ENCODE measurements at regions not wholly inside any gene's neighbourhood (a gene's known extent, or its start where the extent isn't known, plus 50 kb on each side); places are given as distances from the start of the nearest gene placed in this dataset.

DNA sequence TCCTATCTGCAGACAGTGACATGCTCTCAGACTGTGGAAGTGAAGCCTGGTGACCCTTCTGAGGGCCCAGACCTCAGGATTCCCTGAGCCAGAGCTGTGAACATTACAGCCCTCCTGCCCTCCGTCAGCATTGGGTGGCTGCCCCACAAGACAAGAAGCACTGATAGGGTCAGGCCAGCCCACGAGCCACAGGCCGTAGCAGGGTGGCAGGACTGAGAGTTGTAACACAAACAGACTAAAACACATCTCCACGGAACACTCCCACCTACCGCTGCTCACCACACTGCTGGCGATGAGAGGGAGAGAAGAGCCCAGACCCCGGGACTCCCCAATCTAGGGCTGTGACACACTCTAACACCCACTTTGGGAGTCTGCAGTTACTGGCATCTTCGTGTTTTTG is 264.8 kb upstream of the FSIP2 start:
- H3K27ac Mint-ChIP-seq (ENCODE audit: unreplicated experiment) = no peak overlapping the region
- H3K27me3 Mint-ChIP-seq (ENCODE audit: unreplicated experiment) = no peaks in the 10 kb centered on the region
- intact Hi-C loops (cut with micrococcal nuclease; ENCODE audit: unreplicated experiment) = no loop called here
- BruUV-seq (replicated peaks) = no TSS peak
- H3K9me3 Mint-ChIP-seq (ENCODE audit: low read depth, unreplicated experiment) = peaks cover 2% of the 10 kb centered on the region
- no peak for DNase-seq
- CTCF ChIA-PET = interaction anchor here (0.8 kb wide), 1 partner anchor 9 kb away, joined by 3 read pairs; no protein-coding TSS in a partner anchor
- no peak overlapping the region for H3K4me3 Mint-ChIP-seq (ENCODE audit: low read depth, unreplicated experiment)
- no peaks in the 10 kb centered on the region for H3K4me1 Mint-ChIP-seq (ENCODE audit: low read depth, unreplicated experiment)
- TF ChIP-seq, protein P1, sequence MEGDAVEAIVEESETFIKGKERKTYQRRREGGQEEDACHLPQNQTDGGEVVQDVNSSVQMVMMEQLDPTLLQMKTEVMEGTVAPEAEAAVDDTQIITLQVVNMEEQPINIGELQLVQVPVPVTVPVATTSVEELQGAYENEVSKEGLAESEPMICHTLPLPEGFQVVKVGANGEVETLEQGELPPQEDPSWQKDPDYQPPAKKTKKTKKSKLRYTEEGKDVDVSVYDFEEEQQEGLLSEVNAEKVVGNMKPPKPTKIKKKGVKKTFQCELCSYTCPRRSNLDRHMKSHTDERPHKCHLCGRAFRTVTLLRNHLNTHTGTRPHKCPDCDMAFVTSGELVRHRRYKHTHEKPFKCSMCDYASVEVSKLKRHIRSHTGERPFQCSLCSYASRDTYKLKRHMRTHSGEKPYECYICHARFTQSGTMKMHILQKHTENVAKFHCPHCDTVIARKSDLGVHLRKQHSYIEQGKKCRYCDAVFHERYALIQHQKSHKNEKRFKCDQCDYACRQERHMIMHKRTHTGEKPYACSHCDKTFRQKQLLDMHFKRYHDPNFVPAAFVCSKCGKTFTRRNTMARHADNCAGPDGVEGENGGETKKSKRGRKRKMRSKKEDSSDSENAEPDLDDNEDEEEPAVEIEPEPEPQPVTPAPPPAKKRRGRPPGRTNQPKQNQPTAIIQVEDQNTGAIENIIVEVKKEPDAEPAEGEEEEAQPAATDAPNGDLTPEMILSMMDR (IDR thresholded peaks at IDR 0.05; ENCODE audit: unreplicated experiment) = no peak
- peaks cover 3% of the 10 kb centered on the region for H3K36me3 Mint-ChIP-seq (ENCODE audit: insufficient read depth, unreplicated experiment)

DNA sequence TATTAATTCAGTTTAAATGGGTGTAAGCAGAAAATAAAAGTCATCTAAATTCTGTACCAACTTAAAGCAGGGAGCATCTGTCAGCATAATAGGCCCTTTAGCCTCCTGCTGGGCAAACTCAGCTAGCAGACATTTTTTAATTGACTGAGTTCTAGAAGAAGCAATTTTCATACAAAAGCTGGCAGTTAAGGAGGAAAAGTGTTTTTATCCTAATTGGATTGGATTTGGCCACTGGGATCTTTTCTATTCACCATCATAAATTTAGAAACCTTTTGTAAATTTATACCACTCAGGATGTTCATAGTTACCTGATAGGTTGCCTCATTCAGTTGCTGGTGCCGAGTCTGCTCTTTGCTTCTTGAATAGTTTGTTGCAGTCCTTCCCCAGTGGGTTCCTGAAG is 262.7 kb upstream of the FSIP2 start:
- H3K27ac Mint-ChIP-seq (ENCODE audit: unreplicated experiment) = no peak overlapping the region
- intact Hi-C loops (cut with micrococcal nuclease; ENCODE audit: unreplicated experiment) = no loop called here
- H3K36me3 Mint-ChIP-seq (ENCODE audit: insufficient read depth, unreplicated experiment) = peaks cover 3% of the 10 kb centered on the region
- H3K4me3 Mint-ChIP-seq (ENCODE audit: low read depth, unreplicated experiment) = no peak overlapping the region
- BruUV-seq (replicated peaks) = no TSS peak
- CTCF ChIA-PET = no interaction called here
- H3K27me3 Mint-ChIP-seq (ENCODE audit: unreplicated experiment) = no peaks in the 10 kb centered on the region
- TF ChIP-seq, protein P1 (IDR thresholded peaks at IDR 0.05; ENCODE audit: unreplicated experiment) = no peak
- no peaks in the 10 kb centered on the region for H3K9me3 Mint-ChIP-seq (ENCODE audit: low read depth, unreplicated experiment)
- DNase-seq = no peak
- H3K4me1 Mint-ChIP-seq (ENCODE audit: low read depth, unreplicated experiment) = no peaks in the 10 kb centered on the region

DNA sequence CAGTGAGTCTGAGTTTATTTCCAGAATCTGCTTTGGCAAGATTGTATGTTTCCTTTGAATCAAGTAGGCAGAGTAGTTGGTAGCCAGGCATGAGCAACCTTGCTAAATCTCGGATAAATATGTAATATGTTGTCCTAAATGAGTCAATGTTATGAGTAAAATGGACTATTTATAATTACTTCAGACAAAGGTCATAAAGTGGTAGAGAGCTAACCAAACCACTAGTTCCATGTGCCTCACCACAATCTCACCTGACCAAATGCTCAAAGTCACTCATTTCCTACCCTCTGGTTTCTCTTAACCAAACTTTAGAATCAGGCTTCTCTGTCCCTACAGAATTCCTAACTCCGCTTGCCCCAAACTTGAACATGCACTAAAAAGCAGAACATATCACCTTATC is 261.2 kb upstream of the FSIP2 start:
- Mint-ChIP-seq H3K27me3 (ENCODE audit: unreplicated experiment) (no peaks in the 10 kb centered on the region), H3K27ac (ENCODE audit: unreplicated experiment) (no peak overlapping the region), H3K4me1 (ENCODE audit: low read depth, unreplicated experiment) (no peaks in the 10 kb centered on the region), H3K4me3 (ENCODE audit: low read depth, unreplicated experiment) (no peak overlapping the region), H3K36me3 (ENCODE audit: insufficient read depth, unreplicated experiment) (peaks cover 2% of the 10 kb centered on the region), H3K9me3 (ENCODE audit: low read depth, unreplicated experiment) (no peaks in the 10 kb centered on the region)
- no peak for DNase-seq
- no TSS peak for BruUV-seq (replicated peaks)
- intact Hi-C loops (cut with micrococcal nuclease; ENCODE audit: unreplicated experiment) = no loop called here
- TF ChIP-seq, protein P1 (IDR thresholded peaks at IDR 0.05; ENCODE audit: unreplicated experiment) = no peak
- CTCF ChIA-PET = no interaction called here

DNA sequence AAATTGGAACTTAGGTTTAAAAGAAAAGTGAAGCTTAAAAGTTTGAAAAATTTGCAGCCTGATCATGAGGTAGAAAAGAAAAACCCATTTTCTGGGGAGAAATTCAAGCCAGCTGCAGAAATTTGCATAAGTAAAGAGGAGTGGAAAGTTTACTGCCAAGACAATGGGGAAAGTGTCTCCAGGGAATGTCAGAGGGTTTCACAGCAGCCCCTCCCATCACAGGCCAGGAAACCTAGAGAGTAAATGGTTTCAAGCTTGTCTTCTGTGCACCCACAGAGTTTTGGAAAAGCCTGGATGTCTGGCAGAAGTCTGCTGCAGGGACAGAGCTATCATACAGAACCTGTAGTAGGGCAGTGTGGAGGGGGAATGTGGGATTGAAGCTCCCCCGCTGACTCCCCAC is 254.0 kb upstream of the FSIP2 start:
- intact Hi-C loops (cut with micrococcal nuclease; ENCODE audit: unreplicated experiment) = no loop called here
- Mint-ChIP-seq H3K9me3 (ENCODE audit: low read depth, unreplicated experiment) (peaks cover 13% of the 10 kb centered on the region), H3K4me3 (ENCODE audit: low read depth, unreplicated experiment) (no peak overlapping the region), H3K36me3 (ENCODE audit: insufficient read depth, unreplicated experiment) (no peaks in the 10 kb centered on the region), H3K27me3 (ENCODE audit: unreplicated experiment) (no peaks in the 10 kb centered on the region), H3K27ac (ENCODE audit: unreplicated experiment) (no peak overlapping the region), H3K4me1 (ENCODE audit: low read depth, unreplicated experiment) (no peaks in the 10 kb centered on the region)
- no peak for DNase-seq
- CTCF ChIA-PET = no interaction called here
- TF ChIP-seq, protein P1 (IDR thresholded peaks at IDR 0.05; ENCODE audit: unreplicated experiment) = no peak
- no TSS peak for BruUV-seq (replicated peaks)

DNA sequence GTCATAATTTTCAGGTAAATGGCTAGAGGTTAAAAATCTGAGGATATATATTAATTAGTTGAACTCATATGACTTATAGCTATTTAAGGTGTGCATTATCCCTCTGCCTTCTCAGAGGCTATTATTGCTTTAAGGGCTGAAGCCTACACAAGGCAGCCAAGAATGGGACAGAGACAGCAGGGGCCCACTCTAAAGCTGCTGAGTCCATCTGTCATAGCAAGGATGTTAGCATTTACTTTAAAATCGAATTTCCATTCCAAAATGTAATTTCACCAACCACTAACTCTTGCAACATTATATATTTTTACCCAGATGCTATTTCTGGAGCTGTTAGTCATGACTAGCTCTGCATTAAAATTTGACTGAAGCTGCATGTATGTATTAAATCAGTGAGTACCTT is 236.3 kb upstream of the FSIP2 start:
- TF ChIP-seq, protein P1 (IDR thresholded peaks at IDR 0.05; ENCODE audit: unreplicated experiment) = no peak
- BruUV-seq (replicated peaks) = no TSS peak

More for the DNA sequence above, 236.3 kb upstream of the FSIP2 start:
- CTCF ChIA-PET = no interaction called here
- intact Hi-C loops (cut with micrococcal nuclease; ENCODE audit: unreplicated experiment) = no loop called here
- Mint-ChIP-seq H3K4me3 (ENCODE audit: low read depth, unreplicated experiment) (no peak overlapping the region), H3K36me3 (ENCODE audit: insufficient read depth, unreplicated experiment) (no peaks in the 10 kb centered on the region), H3K9me3 (ENCODE audit: low read depth, unreplicated experiment) (peaks cover 7% of the 10 kb centered on the region), H3K27me3 (ENCODE audit: unreplicated experiment) (no peaks in the 10 kb centered on the region), H3K4me1 (ENCODE audit: low read depth, unreplicated experiment) (no peaks in the 10 kb centered on the region), H3K27ac (ENCODE audit: unreplicated experiment) (no peak overlapping the region)
- no peak for DNase-seq
